ENCODE measurements at regions not wholly inside any gene's neighbourhood (a gene's known extent, or its start where the extent isn't known, plus 50 kb on each side); places are given as distances from the start of the nearest gene placed in this dataset.

GRCh38 chrX:114152801-114153200 lies 431.1 kb upstream of the HTR2C start:
- Histone ChIP-seq H3K9me2 (ENCODE audit: insufficient read depth, low read length) (no peaks in the 10 kb centered on the region), H3K4me3 (ENCODE audit: low read length) (no peak overlapping the region), H4K20me1 (ENCODE audit: insufficient read depth) (no peaks in the 10 kb centered on the region), H3K9ac (ENCODE audit: low read length) (no peak overlapping the region), H3K27ac (ENCODE audit: low read length) (no peak overlapping the region), H3K4me2 (ENCODE audit: low read length) (no peak overlapping the region), H3K79me2 (replicated peaks; ENCODE audit: insufficient read depth, low read length) (no peaks in the 10 kb centered on the region), H3K27me3 (ENCODE audit: insufficient read depth, low read depth, low read length) (no peaks in the 10 kb centered on the region), H3K9me3 (ENCODE audit: low read length) (no peaks in the 10 kb centered on the region), H3F3A (ENCODE audit: insufficient read depth, low read length, poor library complexity, severe bottlenecking) (no peaks in the 10 kb centered on the region), H2AFZ (ENCODE audit: low read depth, low read length) (no peak overlapping the region), H3K36me3 (ENCODE audit: insufficient read depth, low read length) (no peaks in the 10 kb centered on the region)
- TF ChIP-seq EZH2 (IDR thresholded peaks at IDR 0.05; ENCODE audit: borderline replicate concordance, insufficient read depth, low read length, poor library complexity, severe bottlenecking) = no peak
- TF ChIP-seq, protein P1, sequence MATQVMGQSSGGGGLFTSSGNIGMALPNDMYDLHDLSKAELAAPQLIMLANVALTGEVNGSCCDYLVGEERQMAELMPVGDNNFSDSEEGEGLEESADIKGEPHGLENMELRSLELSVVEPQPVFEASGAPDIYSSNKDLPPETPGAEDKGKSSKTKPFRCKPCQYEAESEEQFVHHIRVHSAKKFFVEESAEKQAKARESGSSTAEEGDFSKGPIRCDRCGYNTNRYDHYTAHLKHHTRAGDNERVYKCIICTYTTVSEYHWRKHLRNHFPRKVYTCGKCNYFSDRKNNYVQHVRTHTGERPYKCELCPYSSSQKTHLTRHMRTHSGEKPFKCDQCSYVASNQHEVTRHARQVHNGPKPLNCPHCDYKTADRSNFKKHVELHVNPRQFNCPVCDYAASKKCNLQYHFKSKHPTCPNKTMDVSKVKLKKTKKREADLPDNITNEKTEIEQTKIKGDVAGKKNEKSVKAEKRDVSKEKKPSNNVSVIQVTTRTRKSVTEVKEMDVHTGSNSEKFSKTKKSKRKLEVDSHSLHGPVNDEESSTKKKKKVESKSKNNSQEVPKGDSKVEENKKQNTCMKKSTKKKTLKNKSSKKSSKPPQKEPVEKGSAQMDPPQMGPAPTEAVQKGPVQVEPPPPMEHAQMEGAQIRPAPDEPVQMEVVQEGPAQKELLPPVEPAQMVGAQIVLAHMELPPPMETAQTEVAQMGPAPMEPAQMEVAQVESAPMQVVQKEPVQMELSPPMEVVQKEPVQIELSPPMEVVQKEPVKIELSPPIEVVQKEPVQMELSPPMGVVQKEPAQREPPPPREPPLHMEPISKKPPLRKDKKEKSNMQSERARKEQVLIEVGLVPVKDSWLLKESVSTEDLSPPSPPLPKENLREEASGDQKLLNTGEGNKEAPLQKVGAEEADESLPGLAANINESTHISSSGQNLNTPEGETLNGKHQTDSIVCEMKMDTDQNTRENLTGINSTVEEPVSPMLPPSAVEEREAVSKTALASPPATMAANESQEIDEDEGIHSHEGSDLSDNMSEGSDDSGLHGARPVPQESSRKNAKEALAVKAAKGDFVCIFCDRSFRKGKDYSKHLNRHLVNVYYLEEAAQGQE (IDR thresholded peaks at IDR 0.05; ENCODE audit: borderline replicate concordance) = no peak
- TF ChIP-seq CTCF (IDR thresholded peaks at IDR 0.05; ENCODE audit: poor library complexity, severe bottlenecking) = no peak
- TF ChIP-seq SMC3 (conservative IDR thresholded peaks at IDR 0.05; ENCODE audit: poor library complexity) = no peak
- TF ChIP-seq POLR2AphosphoS5 (IDR thresholded peaks at IDR 0.05) = no peak
- TF ChIP-seq EP300 (conservative IDR thresholded peaks at IDR 0.05; ENCODE audit: poor library complexity, severe bottlenecking) = no peak
- no peak for TF ChIP-seq RAD21 (conservative IDR thresholded peaks at IDR 0.05)
- TF ChIP-seq MXI1 (conservative IDR thresholded peaks at IDR 0.05; ENCODE audit: poor library complexity, severe bottlenecking) = no peak

DNA sequence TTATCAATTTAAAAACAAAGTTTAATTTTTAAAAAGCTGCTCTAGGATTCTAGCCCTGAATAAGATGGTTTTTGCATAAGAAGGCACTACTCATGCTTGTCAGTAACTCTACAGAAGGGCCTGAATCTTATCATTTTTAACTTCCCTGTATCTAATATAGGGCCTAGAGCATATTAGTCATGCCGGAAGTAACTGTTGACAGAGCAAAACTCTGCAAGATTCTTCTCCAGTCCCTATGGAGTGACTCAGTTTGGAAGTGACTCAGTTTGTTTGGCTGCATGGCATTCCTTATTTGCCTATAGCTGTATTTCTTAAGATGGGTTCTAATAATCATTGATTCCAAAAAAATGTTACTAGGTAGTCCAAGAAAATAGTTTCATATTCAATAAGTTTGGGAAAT lies 431.8 kb upstream of the HTR2C start:
- Histone ChIP-seq H3K9me3 (ENCODE audit: low read length) (no peaks in the 10 kb centered on the region), H3K4me3 (ENCODE audit: low read length) (no peak overlapping the region), H3F3A (ENCODE audit: insufficient read depth, low read length, poor library complexity, severe bottlenecking) (no peaks in the 10 kb centered on the region), H3K79me2 (replicated peaks; ENCODE audit: insufficient read depth, low read length) (no peaks in the 10 kb centered on the region), H3K27me3 (ENCODE audit: insufficient read depth, low read depth, low read length) (no peaks in the 10 kb centered on the region), H4K20me1 (ENCODE audit: insufficient read depth) (no peaks in the 10 kb centered on the region), H3K27ac (ENCODE audit: low read length) (no peak overlapping the region), H3K4me2 (ENCODE audit: low read length) (no peak overlapping the region), H3K36me3 (ENCODE audit: insufficient read depth, low read length) (no peaks in the 10 kb centered on the region), H3K9ac (ENCODE audit: low read length) (no peak overlapping the region), H3K9me2 (ENCODE audit: insufficient read depth, low read length) (no peaks in the 10 kb centered on the region), H2AFZ (ENCODE audit: low read depth, low read length) (no peak overlapping the region)
- TF ChIP-seq, protein P1 (IDR thresholded peaks at IDR 0.05; ENCODE audit: borderline replicate concordance) = no peak
- no peak for TF ChIP-seq TAF1 (IDR thresholded peaks at IDR 0.05; ENCODE audit: low read depth)
- no peak for TF ChIP-seq SMC3 (conservative IDR thresholded peaks at IDR 0.05; ENCODE audit: poor library complexity)
- no peak for TF ChIP-seq EZH2 (IDR thresholded peaks at IDR 0.05; ENCODE audit: borderline replicate concordance, insufficient read depth, low read length, poor library complexity, severe bottlenecking)
- TF ChIP-seq POLR2AphosphoS5 (IDR thresholded peaks at IDR 0.05) = no peak
- TF ChIP-seq MXI1 (conservative IDR thresholded peaks at IDR 0.05; ENCODE audit: poor library complexity, severe bottlenecking) = no peak
- TF ChIP-seq CTCF (IDR thresholded peaks at IDR 0.05; ENCODE audit: poor library complexity, severe bottlenecking) = no peak
- TF ChIP-seq EP300 (conservative IDR thresholded peaks at IDR 0.05; ENCODE audit: poor library complexity, severe bottlenecking) = no peak
